ENCODE measurements at regions not wholly inside any gene's neighbourhood (a gene's known extent, or its start where the extent isn't known, plus 50 kb on each side); places are given as distances from the start of the nearest gene placed in this dataset.

- TF ChIP-seq POLR2A (IDR thresholded peaks at IDR 0.05) (no peak), CTCF (IDR thresholded peaks at IDR 0.05) (no peak), POLR2AphosphoS5 (IDR thresholded peaks at IDR 0.05) (no peak)
These were observed 92.9 kb downstream of the RHOU start for GRCh38 chr1:228828151-228828550.
